ENCODE measurements at regions not wholly inside any gene's neighbourhood (a gene's known extent, or its start where the extent isn't known, plus 50 kb on each side); places are given as distances from the start of the nearest gene placed in this dataset.

DNA sequence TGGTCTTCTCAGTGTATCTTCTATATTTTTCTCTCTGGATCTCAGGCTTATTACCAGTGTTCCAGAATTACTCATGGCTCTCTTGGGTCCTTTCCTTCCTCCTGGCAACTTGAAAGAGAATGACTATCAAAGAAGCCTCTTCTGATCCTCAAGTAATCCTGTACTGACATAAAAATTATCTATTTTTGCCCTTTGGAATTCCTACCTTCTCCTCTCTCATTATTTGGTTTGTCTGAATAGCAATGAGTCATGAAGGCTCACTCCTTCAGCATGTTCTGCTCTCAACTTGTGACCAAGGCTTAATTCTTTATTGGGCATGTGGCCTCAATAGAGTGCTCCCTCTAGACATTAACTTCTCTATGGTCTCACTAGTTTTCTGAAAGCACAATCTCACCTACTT is 553.6 kb upstream of the ATP2B1 start:
- TF ChIP-seq, protein P1, sequence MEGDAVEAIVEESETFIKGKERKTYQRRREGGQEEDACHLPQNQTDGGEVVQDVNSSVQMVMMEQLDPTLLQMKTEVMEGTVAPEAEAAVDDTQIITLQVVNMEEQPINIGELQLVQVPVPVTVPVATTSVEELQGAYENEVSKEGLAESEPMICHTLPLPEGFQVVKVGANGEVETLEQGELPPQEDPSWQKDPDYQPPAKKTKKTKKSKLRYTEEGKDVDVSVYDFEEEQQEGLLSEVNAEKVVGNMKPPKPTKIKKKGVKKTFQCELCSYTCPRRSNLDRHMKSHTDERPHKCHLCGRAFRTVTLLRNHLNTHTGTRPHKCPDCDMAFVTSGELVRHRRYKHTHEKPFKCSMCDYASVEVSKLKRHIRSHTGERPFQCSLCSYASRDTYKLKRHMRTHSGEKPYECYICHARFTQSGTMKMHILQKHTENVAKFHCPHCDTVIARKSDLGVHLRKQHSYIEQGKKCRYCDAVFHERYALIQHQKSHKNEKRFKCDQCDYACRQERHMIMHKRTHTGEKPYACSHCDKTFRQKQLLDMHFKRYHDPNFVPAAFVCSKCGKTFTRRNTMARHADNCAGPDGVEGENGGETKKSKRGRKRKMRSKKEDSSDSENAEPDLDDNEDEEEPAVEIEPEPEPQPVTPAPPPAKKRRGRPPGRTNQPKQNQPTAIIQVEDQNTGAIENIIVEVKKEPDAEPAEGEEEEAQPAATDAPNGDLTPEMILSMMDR (IDR thresholded peaks at IDR 0.05), result no peak

DNA sequence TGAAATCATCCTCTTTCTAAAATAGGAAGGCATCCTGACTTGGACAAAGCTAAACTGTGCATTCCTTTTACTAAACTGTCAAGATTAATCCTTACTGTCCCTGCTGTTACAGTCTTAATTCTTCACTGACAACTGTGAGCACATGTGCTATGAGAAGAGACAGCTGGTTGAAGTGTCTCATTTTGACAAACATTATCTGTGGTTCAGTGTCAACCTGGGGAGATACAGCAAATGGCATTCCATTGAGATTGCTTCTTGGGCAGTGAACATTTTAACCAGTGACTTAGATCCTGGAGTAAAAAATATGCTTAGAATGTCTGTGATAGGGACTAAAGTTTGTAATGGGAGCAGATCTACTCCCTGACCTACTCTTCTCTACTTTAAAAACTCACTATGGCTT is 552.6 kb upstream of the ATP2B1 start:
- TF ChIP-seq, protein P1 (IDR thresholded peaks at IDR 0.05), result no peak

DNA sequence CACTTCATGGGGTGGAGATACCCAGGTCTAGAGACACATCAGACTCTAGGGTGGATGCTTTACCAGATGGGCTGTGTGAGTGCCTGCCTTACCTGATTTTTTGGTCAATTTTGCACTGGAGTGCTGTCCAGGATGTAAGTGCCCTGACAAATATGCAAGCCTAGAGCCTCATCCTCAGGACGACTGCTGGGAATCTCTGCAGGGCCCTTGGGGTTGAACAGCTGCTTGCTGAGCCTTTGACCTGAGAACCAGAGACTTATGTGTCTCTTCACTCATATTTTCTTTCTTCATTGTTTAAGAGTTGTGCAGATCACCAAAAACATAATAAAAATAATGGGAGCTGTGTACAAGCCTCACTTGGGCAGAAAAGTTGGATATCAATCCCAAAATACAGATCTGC is 551.5 kb upstream of the ATP2B1 start:
- TF ChIP-seq, protein P1 (IDR thresholded peaks at IDR 0.05), result no peak

DNA sequence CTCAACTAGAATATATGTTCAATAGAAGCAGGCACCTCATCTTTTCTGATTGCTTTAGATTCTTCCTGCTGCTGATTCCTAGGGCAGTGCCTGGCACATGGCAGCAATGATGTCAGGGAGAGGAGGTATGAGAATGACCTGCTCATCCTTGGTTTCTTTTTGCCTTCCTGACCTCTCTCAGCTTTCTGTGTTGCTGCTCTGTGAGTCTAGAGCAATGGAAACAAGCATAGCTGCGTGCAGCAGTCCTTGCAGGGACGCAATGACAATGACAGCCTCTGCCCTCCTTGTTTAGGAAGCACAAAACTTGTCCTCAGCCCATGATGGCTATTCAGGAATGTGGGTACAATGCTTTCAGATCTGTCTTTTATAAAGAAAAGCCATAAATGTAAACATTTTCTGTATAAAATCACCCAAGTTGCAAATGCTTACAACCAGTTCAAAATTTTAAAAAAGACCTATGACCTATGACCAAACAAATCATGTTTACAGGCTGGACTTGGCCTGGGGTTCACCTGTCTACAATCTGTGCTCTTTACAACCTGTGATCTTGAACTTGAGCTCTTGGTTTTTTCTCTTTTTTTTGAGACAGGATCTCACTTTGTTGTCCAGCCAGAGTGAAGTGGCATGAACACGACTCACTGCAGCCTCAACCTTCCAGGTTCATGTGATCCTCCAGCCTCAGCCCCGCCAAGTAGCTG is 549.4 kb upstream of the ATP2B1 start:
- TF ChIP-seq, protein P1 (IDR thresholded peaks at IDR 0.05), result no peak

DNA sequence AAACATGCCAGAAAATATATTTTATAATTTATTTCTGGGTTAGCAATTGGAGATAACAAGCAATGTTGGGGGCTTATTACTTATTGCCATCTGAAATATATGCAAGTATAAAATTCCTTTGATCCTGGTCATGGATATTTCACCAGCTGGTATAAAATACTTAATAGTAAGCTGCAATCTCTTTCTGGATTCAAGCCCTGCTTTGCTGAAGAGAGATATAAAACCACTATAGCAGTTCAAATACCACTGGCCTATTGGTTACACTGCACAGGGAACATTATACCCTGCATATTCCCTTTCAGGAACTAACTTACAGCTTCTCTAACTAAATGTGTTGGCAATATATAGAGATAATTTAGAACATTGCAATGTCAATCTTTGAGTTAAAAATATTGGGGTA is 546.2 kb upstream of the ATP2B1 start:
- TF ChIP-seq, protein P1 (IDR thresholded peaks at IDR 0.05), result no peak

DNA sequence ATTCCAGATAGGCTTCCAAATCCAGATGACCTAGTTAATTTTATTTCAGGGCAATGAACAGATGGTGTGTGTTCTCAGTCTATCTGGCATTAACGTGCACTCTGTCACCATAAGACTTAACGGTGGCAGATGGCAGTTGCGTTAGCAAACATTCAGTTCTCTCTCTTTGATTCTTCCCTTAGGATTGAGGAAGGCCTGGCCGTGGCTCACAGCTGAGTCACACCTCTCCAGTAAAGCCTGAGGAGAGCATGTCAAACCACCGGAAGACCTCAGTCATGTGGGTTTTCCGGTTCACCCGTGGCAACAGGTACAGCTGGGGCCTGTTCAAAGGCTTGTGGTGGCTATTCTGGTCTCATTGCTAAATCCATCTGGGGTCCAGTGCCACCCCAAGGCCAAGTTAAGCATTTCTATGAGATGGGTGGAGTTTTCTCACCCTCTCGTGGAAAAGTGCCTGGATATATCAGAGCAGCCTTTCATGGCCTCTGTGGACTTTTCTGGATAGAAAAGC is 545.1 kb upstream of the ATP2B1 start:
- TF ChIP-seq, protein P1 (IDR thresholded peaks at IDR 0.05), result no peak

DNA sequence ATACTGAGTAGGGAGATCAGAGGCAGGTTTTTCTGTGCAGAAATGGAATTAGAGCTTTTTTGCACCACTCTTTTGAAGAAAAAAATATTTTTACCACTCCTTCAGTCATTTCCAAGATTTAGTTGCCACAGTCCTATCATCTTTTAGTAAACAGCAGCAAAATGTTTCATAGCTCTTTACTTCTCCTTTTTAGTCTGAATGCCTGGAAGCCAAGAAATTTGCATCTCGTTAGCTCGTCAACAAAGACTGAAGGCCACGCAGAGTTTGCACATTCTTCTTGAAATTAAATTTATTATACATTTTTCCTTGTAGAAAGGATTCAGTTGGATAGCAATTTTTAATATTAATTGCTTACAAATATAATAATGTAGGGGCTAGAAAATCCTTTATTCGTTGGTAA is 544.5 kb upstream of the ATP2B1 start:
- TF ChIP-seq, protein P1 (IDR thresholded peaks at IDR 0.05), result no peak

DNA sequence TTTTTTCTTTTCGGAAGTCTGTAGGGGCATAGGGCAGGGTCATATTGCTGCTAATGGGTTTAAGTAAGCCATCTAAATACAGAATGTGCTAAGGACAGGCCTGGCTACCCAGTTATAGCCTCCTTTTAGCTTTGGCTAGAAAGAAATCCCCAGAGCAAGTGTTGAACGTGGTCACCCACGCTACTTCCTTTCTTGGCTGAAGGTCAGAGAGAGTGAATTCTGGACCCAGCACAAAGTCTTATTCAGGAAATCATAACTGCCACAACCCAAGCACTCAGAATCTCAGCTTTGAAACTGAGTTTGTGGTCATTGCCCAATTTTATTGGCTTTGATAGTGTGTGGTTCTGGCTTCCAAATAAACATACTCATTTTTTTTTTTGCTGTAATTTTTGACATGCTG is 542.1 kb upstream of the ATP2B1 start:
- TF ChIP-seq, protein P1 (IDR thresholded peaks at IDR 0.05), result no peak

All from LNCAP (cell line).